Stimulated activated CD4-positive, alpha-beta T cell treated with anti-CD3 and anti-CD28 coated beads, Interleukin-15, amount 100 ng/mL, for 24 hours (primary cell): ENCODE measurements at regions not wholly inside any gene's neighbourhood (a gene's known extent, or its start where the extent isn't known, plus 50 kb on each side); places are given as distances from the start of the nearest gene placed in this dataset.

Experiments used
- DNase-seq: peaks from one replicate; pipeline ENCODE4 v3.0.0-alpha.2; 2020

GRCh38 chr20:6956574-6956973, 189.1 kb downstream of the BMP2 start:
- no peak for DNase-seq

GRCh38 chr20:6959900-6960312, 192.4 kb downstream of the BMP2 start:
- DNase-seq: no peak

- no peak for DNase-seq
Observed at GRCh38 chr20:6966721-6967120, 199.2 kb downstream of the BMP2 start.

GRCh38 chr20:6974838-6975237, 207.4 kb downstream of the BMP2 start:
- DNase-seq: no peak

GRCh38 chr20:6975311-6975710, 207.8 kb downstream of the BMP2 start:
- DNase-seq: no peak

- DNase-seq: no peak
Observed at GRCh38 chr20:6976106-6976900, 208.8 kb downstream of the BMP2 start.

- no peak for DNase-seq
Observed at GRCh38 chr20:6979621-6980020, 212.1 kb downstream of the BMP2 start.

- DNase-seq: no peak
Observed at GRCh38 chr20:6993011-6993410, 225.5 kb downstream of the BMP2 start.

- DNase-seq: no peak
Observed at GRCh38 chr20:6993511-6993910, 226.0 kb downstream of the BMP2 start.

- DNase-seq: no peak
Observed at GRCh38 chr20:6994452-6994851, 227.0 kb downstream of the BMP2 start.

- no peak for DNase-seq
Observed at GRCh38 chr20:6998909-6999308, 231.4 kb downstream of the BMP2 start.

GRCh38 chr20:6999381-6999780, 231.9 kb downstream of the BMP2 start:
- DNase-seq: no peak

- no peak for DNase-seq
Observed at GRCh38 chr20:7003598-7003997, 236.1 kb downstream of the BMP2 start.

GRCh38 chr20:7004801-7005200, 237.3 kb downstream of the BMP2 start:
- no peak for DNase-seq

GRCh38 chr20:7010527-7010926, 243.0 kb downstream of the BMP2 start:
- no peak for DNase-seq

- DNase-seq: no peak
Observed at GRCh38 chr20:7015257-7015656, 247.8 kb downstream of the BMP2 start.

GRCh38 chr20:7022597-7022996, 255.1 kb downstream of the BMP2 start:
- no peak for DNase-seq

GRCh38 chr20:7025635-7026034, 258.1 kb downstream of the BMP2 start:
- no peak for DNase-seq

GRCh38 chr20:7029019-7029418, 261.5 kb downstream of the BMP2 start:
- no peak for DNase-seq

GRCh38 chr20:7031222-7031621, 263.7 kb downstream of the BMP2 start:
- DNase-seq: no peak

- DNase-seq: no peak
Observed at GRCh38 chr20:7038029-7038428, 270.5 kb downstream of the BMP2 start.

- DNase-seq: no peak
Observed at GRCh38 chr20:7057611-7058010, 290.1 kb downstream of the BMP2 start.

GRCh38 chr20:7078804-7079203, 311.3 kb downstream of the BMP2 start:
- DNase-seq: no peak

GRCh38 chr20:7080472-7080871, 313.0 kb downstream of the BMP2 start:
- DNase-seq: no peak

- DNase-seq: no peak
Observed at GRCh38 chr20:7085467-7085866, 318.0 kb downstream of the BMP2 start.
